ENCODE measurements at regions not wholly inside any gene's neighbourhood (a gene's known extent, or its start where the extent isn't known, plus 50 kb on each side); places are given as distances from the start of the nearest gene placed in this dataset.

DNA sequence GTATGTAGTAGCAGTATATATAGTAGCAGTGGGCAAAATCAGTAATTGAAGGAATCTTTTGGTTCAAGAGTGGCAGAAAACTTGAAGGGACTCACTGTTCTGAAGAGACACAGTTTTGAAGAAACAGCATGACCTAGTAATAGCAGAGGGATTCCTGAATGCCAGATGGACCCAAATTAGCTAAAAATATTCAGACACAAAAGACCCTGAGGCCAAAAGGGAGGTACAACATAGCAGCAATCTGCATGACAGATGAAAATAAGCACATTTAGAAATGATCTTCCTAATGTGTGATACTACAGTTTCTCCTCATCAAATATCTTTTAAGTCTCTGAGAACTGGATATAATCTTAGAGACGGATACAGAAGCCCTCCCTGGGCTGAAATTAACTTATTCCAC is 536.6 kb downstream of the PPARGC1A start:
- TF ChIP-seq, protein P1, sequence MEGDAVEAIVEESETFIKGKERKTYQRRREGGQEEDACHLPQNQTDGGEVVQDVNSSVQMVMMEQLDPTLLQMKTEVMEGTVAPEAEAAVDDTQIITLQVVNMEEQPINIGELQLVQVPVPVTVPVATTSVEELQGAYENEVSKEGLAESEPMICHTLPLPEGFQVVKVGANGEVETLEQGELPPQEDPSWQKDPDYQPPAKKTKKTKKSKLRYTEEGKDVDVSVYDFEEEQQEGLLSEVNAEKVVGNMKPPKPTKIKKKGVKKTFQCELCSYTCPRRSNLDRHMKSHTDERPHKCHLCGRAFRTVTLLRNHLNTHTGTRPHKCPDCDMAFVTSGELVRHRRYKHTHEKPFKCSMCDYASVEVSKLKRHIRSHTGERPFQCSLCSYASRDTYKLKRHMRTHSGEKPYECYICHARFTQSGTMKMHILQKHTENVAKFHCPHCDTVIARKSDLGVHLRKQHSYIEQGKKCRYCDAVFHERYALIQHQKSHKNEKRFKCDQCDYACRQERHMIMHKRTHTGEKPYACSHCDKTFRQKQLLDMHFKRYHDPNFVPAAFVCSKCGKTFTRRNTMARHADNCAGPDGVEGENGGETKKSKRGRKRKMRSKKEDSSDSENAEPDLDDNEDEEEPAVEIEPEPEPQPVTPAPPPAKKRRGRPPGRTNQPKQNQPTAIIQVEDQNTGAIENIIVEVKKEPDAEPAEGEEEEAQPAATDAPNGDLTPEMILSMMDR (IDR thresholded peaks at IDR 0.05; ENCODE audit: low read depth, low read length, missing control alignments) = no peak
- no peak overlapping the region for H3K4me3 ChIP-seq (ENCODE audit: low read depth, low read length)
- no peak for DNase-seq (ENCODE audit: low read depth)

DNA sequence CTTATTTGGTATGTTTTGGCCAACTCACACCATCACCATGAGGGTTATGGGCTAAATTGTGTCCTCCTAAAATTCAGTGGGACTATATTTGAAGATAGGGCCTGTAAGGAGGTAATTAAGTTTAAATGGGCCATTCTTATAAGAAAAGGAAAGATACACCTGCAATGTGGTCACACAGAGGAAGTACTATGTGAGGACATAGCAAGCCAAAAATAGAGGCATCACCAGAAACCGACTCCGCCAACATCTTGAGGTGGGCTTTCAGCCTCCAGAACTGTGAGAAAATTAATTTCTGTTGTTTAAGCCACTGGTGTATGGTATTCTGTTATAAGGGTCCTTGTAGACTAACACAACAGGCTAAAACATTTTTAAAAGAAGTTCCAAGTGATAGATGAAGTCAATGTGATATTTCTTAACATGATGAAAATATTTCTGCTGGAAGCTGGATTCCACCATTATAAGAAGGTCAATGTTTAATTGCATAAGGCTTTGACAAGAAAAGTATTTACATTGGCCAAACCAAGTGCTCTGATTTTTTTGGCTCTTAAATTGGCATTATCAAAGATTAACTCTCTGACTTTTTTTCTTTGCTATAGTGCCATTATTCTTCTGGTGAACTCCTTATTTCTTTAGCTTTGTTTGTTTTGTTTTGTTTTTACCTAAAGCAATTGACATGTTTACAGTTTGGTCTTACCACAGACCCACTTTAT is 540.9 kb downstream of the PPARGC1A start:
- no peak for DNase-seq (ENCODE audit: low read depth)
- TF ChIP-seq, protein P1 (IDR thresholded peaks at IDR 0.05; ENCODE audit: low read depth, low read length, missing control alignments) = no peak
- H3K4me3 ChIP-seq (ENCODE audit: low read depth, low read length) = no peak overlapping the region

DNA sequence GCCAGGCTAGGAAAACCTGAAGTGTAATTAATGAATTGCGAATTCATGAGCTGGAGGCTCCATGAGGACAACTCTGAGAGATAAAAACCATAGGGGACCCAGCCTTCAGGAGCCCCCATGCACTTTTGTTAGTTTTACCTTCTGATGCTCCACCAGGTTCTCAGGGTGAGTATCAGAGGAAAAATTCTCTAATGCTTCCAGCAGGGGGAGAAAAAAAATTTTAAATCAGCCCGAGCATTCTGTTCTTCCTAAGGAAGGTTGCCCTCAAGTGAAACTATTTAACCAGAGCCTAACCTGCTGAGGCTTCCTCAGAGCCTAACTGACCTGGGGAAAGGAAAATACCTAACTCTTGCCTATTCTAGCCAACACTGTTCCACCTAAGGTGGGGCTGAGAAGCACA is 552.6 kb downstream of the PPARGC1A start:
- TF ChIP-seq, protein P1 (IDR thresholded peaks at IDR 0.05; ENCODE audit: low read depth, low read length, missing control alignments) = no peak
- H3K4me3 ChIP-seq (ENCODE audit: low read depth, low read length) = no peak overlapping the region
- DNase-seq (ENCODE audit: low read depth) = no peak

DNA sequence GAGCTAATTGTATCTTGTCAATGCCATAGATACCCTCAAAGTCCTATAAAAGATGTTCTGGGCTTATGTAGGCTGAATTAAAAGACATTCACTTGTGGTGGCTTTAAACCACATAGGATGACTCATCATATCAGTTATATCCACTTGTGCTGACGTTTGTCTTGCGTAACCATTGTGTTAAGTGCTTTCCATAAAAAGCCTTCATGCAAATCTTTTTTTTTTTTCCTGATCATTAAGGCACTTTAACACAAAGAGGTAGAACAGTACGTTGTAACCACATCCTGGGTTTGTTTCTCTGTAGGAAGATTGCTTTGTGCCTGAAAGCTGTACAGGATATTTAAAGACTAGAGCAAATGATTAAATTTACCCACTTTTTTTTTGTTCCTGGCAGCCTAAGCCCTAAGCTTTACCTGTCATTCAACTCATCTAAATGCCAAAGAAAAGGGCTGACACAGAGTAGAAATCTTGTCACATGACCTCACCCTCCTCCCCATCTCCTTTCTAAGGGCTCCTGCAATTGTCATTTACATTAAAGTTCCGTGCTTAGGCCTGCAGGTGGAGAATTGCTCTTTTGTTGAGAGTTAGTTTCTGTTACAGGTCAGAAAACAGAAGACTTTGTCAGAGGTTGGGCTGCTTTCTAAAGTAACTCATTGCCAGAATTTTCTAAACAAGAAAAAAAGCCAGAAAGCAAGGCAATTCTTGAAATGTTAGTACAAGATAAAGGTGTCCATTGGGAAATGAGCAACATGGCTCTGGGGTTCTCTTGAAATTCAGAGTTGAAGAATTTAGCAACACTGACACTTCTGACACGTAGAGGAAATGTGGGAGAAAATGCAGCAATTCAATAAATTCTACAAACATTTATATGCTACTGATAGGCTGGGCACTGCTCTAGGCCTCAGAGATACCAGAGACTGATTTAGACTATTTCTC is 555.6 kb downstream of the PPARGC1A start:
- no peak overlapping the region for H3K4me3 ChIP-seq (ENCODE audit: low read depth, low read length)
- no peak for DNase-seq (ENCODE audit: low read depth)
- TF ChIP-seq, protein P1 (IDR thresholded peaks at IDR 0.05; ENCODE audit: low read depth, low read length, missing control alignments) = no peak

DNA sequence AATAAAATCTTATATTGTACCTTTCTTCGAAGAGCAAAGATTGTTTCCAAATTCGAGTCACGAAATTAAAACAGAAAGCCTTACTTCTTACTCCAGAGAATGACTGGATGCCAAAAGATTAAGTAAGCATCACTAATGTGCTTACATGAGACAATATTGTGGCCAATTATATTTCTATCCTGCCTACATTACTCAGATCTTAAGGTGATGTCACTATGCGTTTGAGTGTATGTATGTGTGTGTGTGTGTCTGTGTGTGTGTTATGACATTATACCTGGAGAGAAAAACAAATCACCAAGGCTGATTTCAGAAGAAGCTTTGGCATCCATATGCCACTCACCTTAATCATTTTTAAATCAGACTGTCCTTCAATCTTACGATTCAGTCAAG is 556.3 kb downstream of the PPARGC1A start:
- no peak overlapping the region for H3K4me3 ChIP-seq (ENCODE audit: low read depth, low read length)
- TF ChIP-seq, protein P1 (IDR thresholded peaks at IDR 0.05; ENCODE audit: low read depth, low read length, missing control alignments) = no peak
- DNase-seq (ENCODE audit: low read depth) = no peak

DNA sequence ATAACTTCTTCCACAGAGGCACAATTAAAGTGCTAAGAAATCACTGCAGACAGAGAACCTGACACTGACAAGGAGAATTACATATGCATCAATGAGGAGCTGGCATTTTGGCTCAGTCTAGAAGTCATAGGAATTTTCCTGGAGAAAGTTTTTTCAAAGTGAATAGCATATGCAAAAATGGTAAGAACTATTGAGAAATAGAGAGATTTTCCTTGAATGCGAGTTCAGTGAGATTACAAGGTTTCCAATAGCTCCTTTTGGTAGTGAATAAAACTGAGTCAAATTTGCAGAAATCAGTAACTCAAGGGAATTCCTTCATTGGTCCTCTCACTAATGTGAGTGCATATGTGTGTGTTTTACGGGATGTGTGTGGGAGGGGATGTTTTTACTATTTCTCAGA is 557.5 kb downstream of the PPARGC1A start:
- TF ChIP-seq, protein P1 (IDR thresholded peaks at IDR 0.05; ENCODE audit: low read depth, low read length, missing control alignments) = no peak
- DNase-seq (ENCODE audit: low read depth) = no peak
- no peak overlapping the region for H3K4me3 ChIP-seq (ENCODE audit: low read depth, low read length)
